Panc1 (cell line): ENCODE measurements at regions not wholly inside any gene's neighbourhood (a gene's known extent, or its start where the extent isn't known, plus 50 kb on each side); places are given as distances from the start of the nearest gene placed in this dataset.

ENCODE experiments used
- ATAC-seq: fragments of 200-7000 bp; cut with Tn5 transposase; 2 replicates; pipeline ENCODE4 v1.9.1; 2020; ENCODE audit warnings: mild to moderate bottlenecking, moderate library complexity
- BruUV-seq: library from RNA; stranded (reverse); fragments of 400-500 nt; replicated peaks from 2 replicates; lab custom pipeline; 2021; lab: Mats Ljungman, UMichigan
- CTCF ChIA-PET: fragments of 300-600 bp; sonication (Branson Sonifier 250); formaldehyde crosslinking; loops from one replicate; lab custom pipeline; 2022; ENCODE audit warnings: antibody characterized with exemption; lab: Charles Lee
- POLR2A ChIA-PET: fragments of 300-600 bp; sonication (Branson Sonifier 250); formaldehyde crosslinking; loops from one replicate; lab custom pipeline; 2022; ENCODE audit warnings: antibody characterized with exemption; lab: Charles Lee
- DNase-seq: peaks from one replicate; pipeline ENCODE4 v3.0.0-alpha.2; 2010; ENCODE audit warnings: low read depth, low spot score
- H3K27ac ChIP-seq: 2 replicates; pipeline ENCODE4 v1.5.1; 2011; ENCODE audit warnings: mild to moderate bottlenecking, low read length, inconsistent platforms
- H3K27me3 ChIP-seq: fragments of 200-500 bp; sonication (Bioruptor generic); 2 replicates; pipeline ENCODE4 v1.6.0; 2014; ENCODE audit warnings: low read length, inconsistent platforms; ENCODE audit not compliant: control insufficient read depth, insufficient read depth
- H3K36me3 ChIP-seq: fragments of 200-500 bp; sonication (Bioruptor generic); 2 replicates; pipeline ENCODE4 v1.5.1; 2014; ENCODE audit warnings: inconsistent platforms, mild to moderate bottlenecking, low read length, moderate library complexity; ENCODE audit not compliant: control insufficient read depth, insufficient read depth
- H3K4me1 ChIP-seq: 2 replicates; pipeline ENCODE4 v1.5.1; 2011; ENCODE audit warnings: inconsistent platforms, mild to moderate bottlenecking, low read length, moderate library complexity; ENCODE audit not compliant: control insufficient read depth, insufficient read depth
- H3K4me3 ChIP-seq, 2 experiments: 2 replicates each; pipeline ENCODE4 v1.5.1; 2011 to 2012; ENCODE audit warnings: low read depth in 2 of 2, low read length in 2 of 2, mild to moderate bottlenecking in 2 of 2, inconsistent platforms in 1 of 2, moderate library complexity in 1 of 2
- H3K9me3 ChIP-seq: fragments of 200-500 bp; sonication (Bioruptor generic); 2 replicates; pipeline ENCODE4 v1.5.1; 2014; ENCODE audit warnings: low read depth, mild to moderate bottlenecking, inconsistent platforms, low read length, moderate library complexity; ENCODE audit not compliant: control insufficient read depth, insufficient read depth
- POLR2AphosphoS5 ChIP-seq: IDR thresholded peaks from 2 replicates; pipeline ENCODE4 v1.6.1; 2012; ENCODE audit warnings: mild to moderate bottlenecking, low read depth, low read length, moderate library complexity
- SIN3A ChIP-seq: IDR thresholded peaks from 2 replicates; pipeline ENCODE4 v1.6.1; 2012; ENCODE audit warnings: low read depth, mild to moderate bottlenecking, low read length, moderate library complexity, borderline replicate concordance; ENCODE audit not compliant: insufficient read depth
- TCF7L2 ChIP-seq: IDR thresholded peaks from 2 replicates; pipeline ENCODE4 v1.6.1; 2011; ENCODE audit warnings: mild to moderate bottlenecking, low read depth, low read length, inconsistent platforms
- in situ Hi-C: cut with HindIII; loops from 2 replicates; pipeline ENCODE4 v1.10.0; 2016; ENCODE audit warnings: low sequenced_read_pairs, low pct_unique_long_range_greater_than_20kb
- intact Hi-C: fragments of 100-400 bp; cut with micrococcal nuclease; formaldehyde crosslinking; loops from one replicate; pipeline ENCODE4 v1.10.0; 2022; ENCODE audit not compliant: unreplicated experiment
- TF ChIP-seq, protein P1 (sequence below), 2 experiments: IDR thresholded peaks; 2 replicates each; pipeline ENCODE4 v1.6.1; 2011 to 2012; ENCODE audit warnings: low read depth in 2 of 2, control low read depth in 1 of 2, low read length in 1 of 2, mild to moderate bottlenecking in 1 of 2, moderate library complexity in 1 of 2; ENCODE audit not compliant: insufficient read depth in 1 of 2
- TF ChIP-seq, protein P2 (sequence below): fragments of 450-650 bp; IDR thresholded peaks from 2 replicates; pipeline ENCODE4 v1.5.1; 2017; ENCODE audit warnings: mild to moderate bottlenecking

DNA sequence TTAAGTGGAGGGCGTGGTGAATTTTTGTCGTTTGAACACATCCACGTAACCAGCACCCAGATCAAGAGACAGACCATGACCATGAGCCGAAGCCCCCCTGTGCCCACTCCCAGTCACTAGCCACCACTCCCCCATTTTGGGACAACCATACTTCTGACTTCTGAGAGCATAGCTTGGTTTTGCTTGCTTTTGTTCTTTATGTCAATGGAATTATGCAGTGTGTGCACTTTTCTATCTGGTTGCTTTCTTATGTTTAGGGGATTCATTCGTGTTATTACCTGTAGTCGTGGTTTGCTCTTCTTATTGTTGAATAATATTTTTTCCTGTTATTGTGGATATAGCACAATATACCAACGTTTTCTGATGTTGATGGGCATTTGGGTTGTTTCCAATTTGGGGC lies 141.7 kb downstream of the GLI2 start:
- intact Hi-C loops, result no loop called here
- H3K27ac ChIP-seq, result no peak overlapping the region
- H3K27me3 ChIP-seq, result no peaks in the 10 kb centered on the region
- POLR2A ChIA-PET, result no interaction called here
- H3K36me3 ChIP-seq, result no peaks in the 10 kb centered on the region
- no peak overlapping the region for H3K4me3 ChIP-seq
- in situ Hi-C loops, result no loop called here
- H3K4me1 ChIP-seq, result no peaks in the 10 kb centered on the region; the same call in 1 of the 2 replicates
- TF ChIP-seq POLR2AphosphoS5, result no peak
- BruUV-seq, result no TSS peak
- DNase-seq, result no peak
- no peak for ATAC-seq
- H3K9me3 ChIP-seq, result no peaks in the 10 kb centered on the region
- CTCF ChIA-PET, result no interaction called here

DNA sequence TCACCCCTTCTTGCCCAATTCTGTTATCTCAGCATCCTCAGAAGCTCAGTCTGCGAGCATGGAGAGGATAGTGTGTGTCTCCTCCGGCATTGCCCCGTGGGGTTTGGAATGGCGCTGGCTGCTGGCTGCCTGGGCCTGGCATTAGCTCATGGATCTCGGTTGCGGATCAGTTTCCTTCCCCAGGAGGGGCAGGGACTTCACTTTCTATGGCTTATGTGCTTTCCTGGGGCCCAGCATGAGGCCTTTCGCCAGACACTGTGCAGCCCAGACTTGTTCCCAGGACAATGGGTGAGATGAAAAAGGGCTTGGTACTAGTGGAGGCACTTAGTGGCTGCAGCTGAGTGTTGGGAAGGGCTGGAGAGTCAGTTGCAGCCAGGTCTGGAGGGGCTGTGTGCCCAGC lies 143.3 kb downstream of the GLI2 start:
- H3K9me3 ChIP-seq, result no peaks in the 10 kb centered on the region
- ChIA-PET POLR2A (interaction anchor here (0.6 kb wide), 1 partner anchor 171 kb away, joined by 3 read pairs; no protein-coding TSS in a partner anchor), CTCF (no interaction called here)
- H3K4me1 ChIP-seq, result no peaks in the 10 kb centered on the region; the same call in 1 of the 2 replicates
- H3K36me3 ChIP-seq, result no peaks in the 10 kb centered on the region
- no peaks in the 10 kb centered on the region for H3K27me3 ChIP-seq
- in situ Hi-C loops (no loop called here), intact Hi-C loops (no loop called here)
- ATAC-seq, result no peak
- no TSS peak for BruUV-seq
- H3K4me3 ChIP-seq, result no peak overlapping the region
- H3K27ac ChIP-seq, result no peak overlapping the region
- TF ChIP-seq, protein P1, sequence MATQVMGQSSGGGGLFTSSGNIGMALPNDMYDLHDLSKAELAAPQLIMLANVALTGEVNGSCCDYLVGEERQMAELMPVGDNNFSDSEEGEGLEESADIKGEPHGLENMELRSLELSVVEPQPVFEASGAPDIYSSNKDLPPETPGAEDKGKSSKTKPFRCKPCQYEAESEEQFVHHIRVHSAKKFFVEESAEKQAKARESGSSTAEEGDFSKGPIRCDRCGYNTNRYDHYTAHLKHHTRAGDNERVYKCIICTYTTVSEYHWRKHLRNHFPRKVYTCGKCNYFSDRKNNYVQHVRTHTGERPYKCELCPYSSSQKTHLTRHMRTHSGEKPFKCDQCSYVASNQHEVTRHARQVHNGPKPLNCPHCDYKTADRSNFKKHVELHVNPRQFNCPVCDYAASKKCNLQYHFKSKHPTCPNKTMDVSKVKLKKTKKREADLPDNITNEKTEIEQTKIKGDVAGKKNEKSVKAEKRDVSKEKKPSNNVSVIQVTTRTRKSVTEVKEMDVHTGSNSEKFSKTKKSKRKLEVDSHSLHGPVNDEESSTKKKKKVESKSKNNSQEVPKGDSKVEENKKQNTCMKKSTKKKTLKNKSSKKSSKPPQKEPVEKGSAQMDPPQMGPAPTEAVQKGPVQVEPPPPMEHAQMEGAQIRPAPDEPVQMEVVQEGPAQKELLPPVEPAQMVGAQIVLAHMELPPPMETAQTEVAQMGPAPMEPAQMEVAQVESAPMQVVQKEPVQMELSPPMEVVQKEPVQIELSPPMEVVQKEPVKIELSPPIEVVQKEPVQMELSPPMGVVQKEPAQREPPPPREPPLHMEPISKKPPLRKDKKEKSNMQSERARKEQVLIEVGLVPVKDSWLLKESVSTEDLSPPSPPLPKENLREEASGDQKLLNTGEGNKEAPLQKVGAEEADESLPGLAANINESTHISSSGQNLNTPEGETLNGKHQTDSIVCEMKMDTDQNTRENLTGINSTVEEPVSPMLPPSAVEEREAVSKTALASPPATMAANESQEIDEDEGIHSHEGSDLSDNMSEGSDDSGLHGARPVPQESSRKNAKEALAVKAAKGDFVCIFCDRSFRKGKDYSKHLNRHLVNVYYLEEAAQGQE (IDR thresholded peaks at IDR 0.05; ENCODE audit: insufficient read depth in 1 of 2, low read depth in 2 of 2, low read length in 1 of 2), result no peak
- TF ChIP-seq, protein P2, sequence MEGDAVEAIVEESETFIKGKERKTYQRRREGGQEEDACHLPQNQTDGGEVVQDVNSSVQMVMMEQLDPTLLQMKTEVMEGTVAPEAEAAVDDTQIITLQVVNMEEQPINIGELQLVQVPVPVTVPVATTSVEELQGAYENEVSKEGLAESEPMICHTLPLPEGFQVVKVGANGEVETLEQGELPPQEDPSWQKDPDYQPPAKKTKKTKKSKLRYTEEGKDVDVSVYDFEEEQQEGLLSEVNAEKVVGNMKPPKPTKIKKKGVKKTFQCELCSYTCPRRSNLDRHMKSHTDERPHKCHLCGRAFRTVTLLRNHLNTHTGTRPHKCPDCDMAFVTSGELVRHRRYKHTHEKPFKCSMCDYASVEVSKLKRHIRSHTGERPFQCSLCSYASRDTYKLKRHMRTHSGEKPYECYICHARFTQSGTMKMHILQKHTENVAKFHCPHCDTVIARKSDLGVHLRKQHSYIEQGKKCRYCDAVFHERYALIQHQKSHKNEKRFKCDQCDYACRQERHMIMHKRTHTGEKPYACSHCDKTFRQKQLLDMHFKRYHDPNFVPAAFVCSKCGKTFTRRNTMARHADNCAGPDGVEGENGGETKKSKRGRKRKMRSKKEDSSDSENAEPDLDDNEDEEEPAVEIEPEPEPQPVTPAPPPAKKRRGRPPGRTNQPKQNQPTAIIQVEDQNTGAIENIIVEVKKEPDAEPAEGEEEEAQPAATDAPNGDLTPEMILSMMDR, result no peak
- TF ChIP-seq SIN3A, result no peak
- TF ChIP-seq POLR2AphosphoS5, result no peak
- no peak for TF ChIP-seq TCF7L2
- no peak for DNase-seq

DNA sequence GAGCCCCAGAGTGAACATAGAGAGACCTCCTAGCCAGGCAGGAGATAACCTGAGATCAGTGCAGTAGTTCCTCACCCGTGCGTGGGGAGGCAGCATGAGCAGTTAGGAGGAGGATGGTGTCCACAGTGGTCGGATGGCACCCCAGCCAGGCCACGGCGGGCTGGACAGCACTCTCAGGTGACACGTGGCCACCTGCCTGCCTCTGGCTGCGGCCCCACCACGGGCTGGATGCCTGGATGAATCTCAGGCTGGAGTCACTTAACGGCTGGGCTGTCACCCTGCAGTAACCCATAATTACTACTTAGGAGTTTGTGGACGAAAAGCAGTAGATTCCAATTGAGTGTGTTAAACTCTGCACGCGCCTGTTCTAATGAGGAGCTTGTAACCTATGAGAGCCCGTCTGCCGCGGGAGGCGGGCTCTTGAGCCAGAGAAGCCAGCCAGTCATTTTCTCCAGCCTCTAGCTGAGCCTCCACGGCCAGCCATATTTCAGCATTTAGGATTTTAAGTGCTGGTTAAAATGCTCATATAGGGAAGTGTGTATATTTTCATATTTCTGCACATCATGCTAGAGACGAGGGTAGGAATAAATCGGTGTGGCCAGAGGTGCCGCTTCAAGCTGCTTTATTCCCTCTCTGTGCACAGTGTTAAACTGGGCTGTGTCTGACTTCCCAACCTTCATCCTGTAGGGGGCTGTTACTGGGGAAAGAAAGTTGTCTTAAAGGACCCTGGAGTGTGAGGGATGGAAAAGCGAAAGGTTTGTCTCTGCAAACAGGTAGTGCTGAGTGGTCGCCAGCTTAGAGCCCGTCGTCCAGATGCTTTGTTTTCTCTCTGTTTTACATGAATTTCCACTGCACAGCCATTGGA lies 144.0 kb downstream of the GLI2 start:
- Histone ChIP-seq H3K36me3 (no peaks in the 10 kb centered on the region), H3K27ac (no peak overlapping the region), H3K4me1 (no peaks in the 10 kb centered on the region; the same call in 1 of the 2 replicates), H3K27me3 (no peaks in the 10 kb centered on the region), H3K9me3 (no peaks in the 10 kb centered on the region), H3K4me3 (no peak overlapping the region)
- DNase-seq (no peak), ATAC-seq (no peak)
- POLR2A ChIA-PET, result no interaction called here
- intact Hi-C loops, result no loop called here
- TF ChIP-seq, protein P2, result no peak
- TF ChIP-seq SIN3A, result no peak
- TF ChIP-seq POLR2AphosphoS5, result no peak
- no peak for TF ChIP-seq TCF7L2
- TF ChIP-seq, protein P1 (IDR thresholded peaks at IDR 0.05; ENCODE audit: insufficient read depth in 1 of 2, low read depth in 2 of 2, low read length in 1 of 2), result no peak
- CTCF ChIA-PET, result no interaction called here
- BruUV-seq, result no TSS peak
- in situ Hi-C loops, result no loop called here
